DMS53 treated with DMSO at 0.1 percent for 48 hours (cell line): ENCODE measurements at regions not wholly inside any gene's neighbourhood (a gene's known extent, or its start where the extent isn't known, plus 50 kb on each side); places are given as distances from the start of the nearest gene placed in this dataset.

Experiments used
- DNase-seq: peaks from one replicate; lab custom pipeline; 2025; ENCODE audit not compliant: unreplicated experiment; lab: John Stamatoyannopoulos, UW

DNA sequence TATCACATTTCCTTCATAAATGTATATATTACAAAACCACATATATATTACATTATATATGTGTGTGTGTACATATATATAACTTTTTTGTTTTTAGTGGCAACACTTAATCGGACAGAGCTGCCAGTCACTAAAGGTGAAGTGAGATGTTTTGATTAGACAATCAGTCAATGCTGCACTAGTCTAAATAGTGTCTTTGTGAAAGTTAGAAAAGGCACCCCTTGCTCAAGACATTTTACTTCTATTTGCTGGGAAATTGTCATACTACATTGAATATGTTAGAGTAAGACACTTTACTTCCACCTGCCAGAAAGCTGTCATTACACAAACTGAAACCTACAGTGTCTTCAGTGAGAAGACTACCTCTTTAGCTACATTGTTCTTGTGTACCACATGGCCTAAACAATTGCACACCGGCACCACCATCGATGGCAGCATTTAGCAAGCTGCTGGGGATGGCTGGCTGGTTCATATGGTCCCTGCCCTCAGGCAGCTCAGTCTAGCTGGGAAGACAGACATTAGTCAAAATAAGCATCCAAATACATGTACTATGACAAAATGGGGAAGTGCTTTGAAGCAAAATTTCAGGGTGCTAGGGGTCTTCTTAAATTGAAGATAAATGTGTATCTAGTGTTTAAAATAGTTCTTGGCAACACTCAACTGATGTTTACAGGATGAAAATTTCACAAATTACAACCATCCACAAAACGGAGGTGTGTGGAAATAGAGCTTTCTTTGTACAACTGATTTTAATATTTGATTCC lies 148.1 kb upstream of the GATB start:
- no peak for DNase-seq

GRCh38 chr4:151908201-151908600 lies 147.4 kb upstream of the GATB start:
- DNase-seq: no peak

DNA sequence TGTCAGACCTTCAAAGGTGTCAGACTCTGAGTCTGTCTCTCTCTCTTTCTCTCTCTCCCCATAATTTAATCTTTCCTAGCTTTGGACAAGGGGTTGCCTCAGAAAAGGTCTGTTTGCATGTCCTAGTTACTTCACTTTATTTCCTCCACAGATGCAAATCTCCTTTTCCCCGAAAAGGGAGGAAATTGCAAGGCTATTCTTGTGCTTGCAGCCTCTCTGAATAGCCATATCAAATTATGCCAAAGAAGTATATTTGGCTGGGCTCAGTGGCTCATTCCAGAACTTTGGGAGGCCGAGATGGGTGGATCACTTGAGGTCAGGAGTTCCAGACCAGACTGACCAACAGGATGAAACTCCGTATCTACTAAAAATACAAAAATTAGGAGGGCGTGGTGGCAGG lies 145.6 kb upstream of the GATB start:
- no peak for DNase-seq

- DNase-seq: no peak
These were observed 144.4 kb upstream of the GATB start for GRCh38 chr4:151905197-151905596.

DNA sequence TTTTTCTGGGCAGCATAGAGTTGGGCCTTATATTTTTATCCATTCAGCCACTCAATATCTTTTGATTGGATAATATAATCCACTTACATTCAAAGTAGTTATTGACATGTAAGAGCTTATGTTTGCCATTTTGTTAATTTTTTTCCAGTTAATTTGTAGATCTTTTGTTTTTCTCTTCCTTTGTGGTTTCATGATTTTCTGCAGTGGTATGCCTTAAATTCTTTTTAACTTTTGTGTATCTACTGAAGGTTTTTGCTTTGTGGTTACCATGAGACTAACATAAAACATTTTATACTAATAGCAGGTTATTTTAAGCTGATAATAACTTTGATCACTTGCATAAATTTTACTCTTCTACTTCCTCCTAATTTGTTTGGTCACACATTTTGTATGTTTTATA lies 140.8 kb upstream of the GATB start:
- DNase-seq: no peak

DNA sequence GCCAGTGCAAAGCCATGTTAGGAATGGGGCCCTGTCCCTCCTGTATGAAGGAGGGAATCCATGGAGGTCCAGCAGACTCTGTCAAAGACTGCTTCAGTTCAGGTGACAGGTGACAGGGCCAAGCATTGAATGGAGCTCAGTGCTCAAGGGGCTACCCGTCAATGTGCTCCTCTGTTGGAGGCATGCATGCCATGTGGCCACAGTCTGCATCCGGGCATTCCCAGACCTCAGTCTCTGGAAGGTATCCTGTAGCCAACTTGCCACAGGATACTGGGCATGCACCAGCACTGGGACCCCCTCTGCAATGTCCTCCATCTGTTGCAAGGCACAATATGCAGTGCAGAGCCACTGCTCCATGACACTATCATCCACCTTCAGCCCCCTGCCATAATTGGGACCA lies 136.1 kb upstream of the GATB start:
- no peak for DNase-seq

- no peak for DNase-seq
These were observed 134.9 kb upstream of the GATB start for GRCh38 chr4:151895671-151896070.

- no peak for DNase-seq
These were observed 133.4 kb upstream of the GATB start for GRCh38 chr4:151894246-151894645.

GRCh38 chr4:151888367-151888866 lies 127.6 kb upstream of the GATB start:
- DNase-seq: no peak

GRCh38 chr4:151887816-151888180 lies 127.0 kb upstream of the GATB start:
- DNase-seq: no peak

DNA sequence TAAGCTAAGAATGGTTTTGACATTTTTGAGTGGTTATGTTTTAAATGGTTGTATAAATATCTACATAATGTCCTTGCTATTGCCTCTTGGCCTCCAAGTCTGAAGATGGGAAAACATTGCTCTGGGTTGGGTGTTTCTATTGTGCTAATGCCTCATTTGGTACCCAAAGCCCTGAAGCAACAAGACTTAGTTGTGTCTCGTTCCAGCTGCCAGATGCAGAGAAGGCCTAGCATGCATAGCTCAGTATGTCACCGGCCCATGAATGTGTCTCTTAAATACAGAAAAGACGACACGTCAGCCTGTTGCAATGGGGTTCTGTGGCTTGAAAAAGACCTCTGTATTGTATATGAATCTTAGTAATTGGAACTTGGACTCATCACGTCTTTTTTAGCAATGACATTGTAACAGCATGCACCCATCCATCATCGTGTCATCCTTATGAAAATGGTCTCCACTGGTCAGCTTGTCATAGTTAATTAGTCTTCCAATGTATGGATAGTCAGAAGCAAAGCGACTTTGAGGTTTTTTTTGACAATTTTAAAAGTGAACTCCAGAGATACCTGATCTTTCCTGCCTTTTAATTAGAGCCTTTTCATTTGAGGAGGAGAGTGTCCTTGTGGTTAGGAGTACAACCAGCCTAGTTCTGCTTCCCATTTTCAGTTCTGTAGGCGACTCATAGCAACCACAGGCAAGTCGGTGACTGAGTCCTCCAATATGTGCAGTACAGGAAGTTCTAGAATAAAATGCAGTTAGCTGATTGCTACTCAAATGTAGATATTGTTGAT lies 126.4 kb upstream of the GATB start:
- DNase-seq: no peak

- no peak for DNase-seq
These were observed 124.3 kb upstream of the GATB start for GRCh38 chr4:151885123-151885522.

DNA sequence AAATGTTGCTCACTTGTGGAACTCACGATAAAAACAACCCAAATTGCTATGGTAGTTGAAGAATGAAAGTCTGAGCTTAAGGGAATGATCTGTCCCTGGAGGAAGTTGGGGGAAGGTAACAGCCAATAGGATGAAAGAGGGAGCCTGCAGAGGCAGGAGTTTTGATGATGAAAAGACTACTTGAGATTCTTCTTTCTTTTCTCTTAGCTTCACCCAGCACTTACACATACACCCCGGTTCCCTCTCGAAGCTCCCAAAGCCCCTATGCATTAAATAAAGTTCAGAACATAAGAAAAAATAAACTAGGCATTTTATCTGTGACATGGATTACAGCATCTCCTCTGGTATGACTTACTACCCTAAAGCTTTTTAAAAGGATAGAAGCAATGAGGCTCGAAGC lies 122.9 kb upstream of the GATB start:
- no peak for DNase-seq

GRCh38 chr4:151882072-151882803 lies 121.4 kb upstream of the GATB start:
- no peak for DNase-seq

GRCh38 chr4:151879705-151880445 lies 119.1 kb upstream of the GATB start:
- no peak for DNase-seq

DNA sequence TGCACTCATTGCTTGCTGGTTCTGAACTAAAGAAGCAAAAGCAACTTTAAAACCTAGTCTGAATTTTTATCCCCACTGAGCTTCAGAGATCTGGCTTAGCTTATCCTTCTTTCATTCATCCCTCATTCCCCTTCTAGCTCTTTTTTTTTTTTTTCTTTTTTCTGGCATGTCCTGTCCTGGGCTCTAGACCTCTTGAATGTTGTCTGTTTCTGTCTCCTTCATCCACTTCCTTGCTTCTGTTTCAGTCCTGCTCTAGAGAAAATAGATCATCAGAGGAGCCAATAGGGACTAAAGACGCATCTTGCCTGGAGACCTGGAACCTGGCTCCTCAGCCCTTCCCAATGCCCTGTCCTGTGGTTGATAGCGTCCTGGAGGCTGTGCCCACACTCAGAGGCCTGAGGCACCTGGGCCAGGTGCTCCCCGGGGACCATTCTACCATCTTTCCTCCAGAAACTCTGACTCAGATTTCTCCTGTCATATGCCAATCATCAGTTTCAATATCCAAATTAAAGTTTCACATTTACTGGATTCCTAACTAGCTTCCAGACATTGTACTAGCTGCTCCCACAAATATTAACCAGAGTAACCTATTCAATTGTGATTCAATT lies 115.7 kb upstream of the GATB start:
- no peak for DNase-seq

- no peak for DNase-seq
These were observed 113.5 kb upstream of the GATB start for GRCh38 chr4:151874328-151874727.

DNA sequence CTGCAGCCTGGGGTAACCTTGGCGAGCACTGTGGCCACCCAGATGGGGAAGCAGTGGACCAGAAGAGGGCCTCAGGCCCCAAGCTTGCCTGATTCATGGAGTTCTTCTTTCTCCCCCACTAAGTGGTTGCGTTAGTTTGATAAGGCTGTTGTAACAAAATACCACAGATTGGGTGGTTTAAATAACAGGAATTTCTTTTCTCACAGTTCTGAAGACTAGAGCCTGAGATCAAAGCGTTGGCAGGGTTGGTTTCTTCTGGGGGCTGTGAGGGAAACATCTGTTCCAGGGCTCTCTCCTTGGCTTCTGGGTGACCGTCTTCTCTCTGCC lies 105.7 kb upstream of the GATB start:
- DNase-seq: no peak

DNA sequence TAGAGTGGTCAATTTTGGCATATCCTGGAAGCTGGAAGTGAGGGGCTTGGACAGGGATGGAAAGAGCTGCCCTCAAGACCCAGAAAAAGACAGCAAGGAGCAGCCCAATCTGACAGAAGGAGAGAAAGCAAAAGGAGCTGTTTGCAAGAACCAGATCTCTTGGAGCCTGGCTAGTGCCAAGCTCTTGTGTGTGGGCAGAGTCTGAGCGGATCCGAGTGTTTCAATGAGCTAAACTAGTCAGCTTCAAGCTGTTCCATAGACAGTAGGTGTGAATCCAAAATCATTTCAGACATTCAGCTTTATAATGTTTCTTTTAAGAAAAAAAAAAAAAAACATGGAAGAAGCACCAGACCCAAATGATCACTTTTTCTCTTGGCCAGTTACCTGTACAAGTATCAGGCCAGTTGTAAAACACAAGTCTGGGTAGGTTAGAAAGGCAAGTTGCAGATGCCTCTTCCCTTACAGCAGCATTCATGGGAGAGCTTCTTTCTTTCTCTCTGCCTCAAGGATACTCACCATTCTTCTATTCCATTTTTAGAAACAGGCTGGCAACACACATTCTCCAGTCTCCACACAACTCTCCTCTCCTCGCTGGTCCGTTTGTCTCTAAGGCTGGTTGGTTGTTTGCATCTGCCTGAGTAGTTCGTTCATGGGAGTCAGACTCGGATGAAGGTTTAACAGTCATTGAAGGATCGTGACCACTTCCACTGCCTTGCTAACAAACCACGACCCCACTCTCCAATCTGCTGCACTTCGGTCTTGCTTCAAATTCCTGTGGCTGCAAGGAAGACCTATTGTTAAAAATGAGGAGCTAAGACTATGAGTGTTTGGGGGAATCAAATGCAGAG lies 105.2 kb upstream of the GATB start:
- DNase-seq: no peak

GRCh38 chr4:151865312-151865711 lies 104.5 kb upstream of the GATB start:
- no peak for DNase-seq
